Central memory CD8-positive, alpha-beta T cell (primary cell): ENCODE measurements at regions not wholly inside any gene's neighbourhood (a gene's known extent, or its start where the extent isn't known, plus 50 kb on each side); places are given as distances from the start of the nearest gene placed in this dataset.
"Not testable (repeated sequence)": the region's sequence is repeated elsewhere in the genome, so short reads cannot be mapped to it uniquely, and the experiment has no call there.

Source experiments
- ATAC-seq: fragments of 150-1000 bp; cut with Tn5 transposase; replicated peaks from 2 replicates; pipeline ENCODE4 v1.10.0; 2022; ENCODE audit warnings: mild to moderate bottlenecking, moderate FRiP score, moderate number of reproducible peaks; ENCODE audit not compliant: poor library complexity, severe bottlenecking; ENCODE audit errors: extremely low read depth
- DNase-seq, 2 donors: peaks; one replicate each; pipeline ENCODE4 v3.0.0; 2021; ENCODE audit warnings: low spot score in 2 of 2
- H3K27ac Mint-ChIP-seq: one replicate; pipeline ENCODE4 v1.8.0; 2022; ENCODE audit warnings: low read depth, mild to moderate bottlenecking, moderate library complexity, mixed read lengths
- H3K27me3 Mint-ChIP-seq: one replicate; pipeline ENCODE4 v1.8.0; 2022; ENCODE audit warnings: mixed read lengths
- H3K36me3 Mint-ChIP-seq: one replicate; pipeline ENCODE4 v1.8.0; 2022; ENCODE audit warnings: mild to moderate bottlenecking, moderate library complexity, mixed read lengths; ENCODE audit not compliant: insufficient read depth
- H3K4me1 Mint-ChIP-seq: one replicate; pipeline ENCODE4 v1.8.0; 2022; ENCODE audit warnings: mixed read lengths
- H3K4me3 Mint-ChIP-seq: one replicate; pipeline ENCODE4 v1.8.0; 2022; ENCODE audit warnings: mild to moderate bottlenecking, moderate library complexity, mixed read lengths
- H3K9me3 Mint-ChIP-seq: one replicate; pipeline ENCODE4 v1.8.0; 2022; ENCODE audit warnings: mixed read lengths

DNA sequence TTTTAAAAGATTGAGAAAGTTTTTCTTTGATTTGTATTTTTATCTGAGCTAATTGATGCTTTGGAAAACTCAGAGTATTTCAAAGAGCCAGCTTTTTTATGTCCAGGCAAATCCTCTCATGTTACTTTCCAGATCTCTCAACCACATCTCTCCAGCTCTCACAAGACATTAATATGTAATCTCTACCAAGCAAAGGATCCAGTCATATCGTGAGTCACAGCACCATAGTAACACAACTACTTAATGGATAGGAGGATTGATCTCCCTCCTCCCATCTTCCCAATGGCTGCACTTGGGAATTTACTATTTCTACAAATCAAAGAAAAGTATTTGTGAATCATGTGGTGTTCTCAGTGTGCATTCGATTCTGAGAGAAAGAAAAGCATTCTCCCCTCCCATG, 63.3 kb downstream of the POU4F1 start:
- no peak overlapping the region for H3K27ac Mint-ChIP-seq
- no peaks in the 10 kb centered on the region for H3K4me1 Mint-ChIP-seq
- DNase-seq (no peak), ATAC-seq (no peak)
- no peaks in the 10 kb centered on the region for H3K36me3 Mint-ChIP-seq
- H3K9me3 Mint-ChIP-seq: peaks cover 4% of the 10 kb centered on the region
- H3K27me3 Mint-ChIP-seq: peaks cover 24% of the 10 kb centered on the region
- no peak overlapping the region for H3K4me3 Mint-ChIP-seq

- H3K27ac Mint-ChIP-seq, H3K4me3 Mint-ChIP-seq, DNase-seq, H3K4me1 Mint-ChIP-seq, ATAC-seq, H3K36me3 Mint-ChIP-seq: not testable (repeated sequence)
- Mint-ChIP-seq H3K27me3 (peaks cover 10% of the 10 kb centered on the region), H3K9me3 (peaks cover 17% of the 10 kb centered on the region)
Measured at GRCh38 chr13:78526044-78526443, 77.3 kb downstream of the POU4F1 start.

DNA sequence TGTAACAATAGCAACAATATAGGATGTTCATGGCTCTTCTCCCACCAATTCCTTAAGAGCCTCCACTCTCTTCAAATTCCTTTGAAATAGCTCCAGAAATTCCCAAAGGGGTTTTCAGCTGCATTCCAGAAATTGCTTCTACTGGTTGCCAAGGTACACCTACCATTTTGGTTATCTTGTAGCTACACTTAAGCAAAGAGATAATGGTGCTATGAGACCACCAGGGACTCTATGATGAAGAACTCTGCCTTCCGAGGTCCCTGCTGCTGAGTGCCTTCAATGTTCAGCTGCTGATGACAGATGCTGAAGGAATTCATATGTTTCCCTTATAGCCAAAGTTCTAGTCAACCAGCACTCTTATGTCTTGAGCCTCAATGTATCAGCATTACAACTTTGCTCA, 78.4 kb downstream of the POU4F1 start:
- Mint-ChIP-seq H3K36me3 (peaks cover 1% of the 10 kb centered on the region), H3K4me3 (no peak overlapping the region), H3K9me3 (peaks cover 17% of the 10 kb centered on the region), H3K4me1 (no peaks in the 10 kb centered on the region), H3K27ac (no peak overlapping the region), H3K27me3 (peaks cover 18% of the 10 kb centered on the region)
- ATAC-seq (no peak), DNase-seq (no peak)

GRCh38 chr13:78521091-78521490, 82.3 kb downstream of the POU4F1 start:
- no peak for ATAC-seq
- Mint-ChIP-seq H3K4me3 (no peak overlapping the region), H3K9me3 (peaks cover 6% of the 10 kb centered on the region), H3K4me1 (no peaks in the 10 kb centered on the region), H3K36me3 (peaks cover 1% of the 10 kb centered on the region), H3K27me3 (peaks cover 17% of the 10 kb centered on the region), H3K27ac (no peak overlapping the region)
- no peak for DNase-seq

GRCh38 chr13:78520425-78520824, 82.9 kb downstream of the POU4F1 start:
- Mint-ChIP-seq H3K27ac (no peak overlapping the region), H3K9me3 (no peaks in the 10 kb centered on the region), H3K36me3 (peaks cover 1% of the 10 kb centered on the region), H3K27me3 (peaks cover 11% of the 10 kb centered on the region), H3K4me3 (no peak overlapping the region), H3K4me1 (no peaks in the 10 kb centered on the region)
- ATAC-seq (no peak), DNase-seq (no peak)

GRCh38 chr13:78518482-78518881, 84.9 kb downstream of the POU4F1 start:
- not testable (repeated sequence) for H3K4me3 Mint-ChIP-seq

GRCh38 chr13:78499802-78500201, 103.5 kb downstream of the POU4F1 start:
- ATAC-seq: no peak
- no peaks in the 10 kb centered on the region for H3K4me1 Mint-ChIP-seq
- DNase-seq: no peak
- peaks cover 10% of the 10 kb centered on the region for H3K9me3 Mint-ChIP-seq
- H3K4me3 Mint-ChIP-seq: no peak overlapping the region
- no peaks in the 10 kb centered on the region for H3K27me3 Mint-ChIP-seq
- no peaks in the 10 kb centered on the region for H3K36me3 Mint-ChIP-seq
- H3K27ac Mint-ChIP-seq: no peak overlapping the region

More at GRCh38 chr13:78518482-78518881, 84.9 kb downstream of the POU4F1 start:
- H3K27ac Mint-ChIP-seq, DNase-seq, H3K36me3 Mint-ChIP-seq, ATAC-seq, H3K9me3 Mint-ChIP-seq, H3K4me1 Mint-ChIP-seq: not testable (repeated sequence)
- peaks cover 11% of the 10 kb centered on the region for H3K27me3 Mint-ChIP-seq

DNA sequence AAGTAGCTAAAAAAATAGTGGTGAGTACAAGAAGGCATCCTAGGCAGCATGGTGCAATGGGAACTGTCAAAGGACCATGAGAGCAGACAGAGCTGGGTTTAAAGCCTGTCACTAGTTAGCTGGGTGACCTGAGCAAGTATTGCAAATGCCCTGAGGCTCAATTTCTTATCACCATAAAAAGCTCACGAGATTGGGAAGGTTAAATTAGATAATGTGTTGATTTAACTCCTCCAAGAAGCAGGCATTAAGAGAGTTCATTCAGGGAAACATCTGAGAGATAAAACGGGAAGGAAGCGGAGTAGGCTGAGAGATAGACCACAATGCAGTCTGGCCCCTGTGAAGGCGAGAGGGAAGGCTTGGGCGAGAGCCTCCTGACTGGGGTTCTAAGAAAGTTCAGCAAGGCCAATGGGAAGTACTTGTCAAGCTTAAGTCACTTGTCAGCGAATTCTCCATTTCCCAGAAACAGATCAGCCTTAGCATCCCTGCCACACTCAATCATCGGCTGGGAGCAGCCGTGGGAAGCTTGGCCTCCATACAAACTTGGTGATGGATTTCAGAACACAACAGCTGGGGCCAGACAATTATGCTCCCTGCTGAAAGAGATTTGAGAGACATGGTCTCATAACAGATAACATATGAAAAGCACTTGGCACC, 105.5 kb downstream of the POU4F1 start:
- Mint-ChIP-seq H3K27ac (no peak overlapping the region), H3K36me3 (no peaks in the 10 kb centered on the region), H3K4me3 (no peak overlapping the region), H3K9me3 (peaks cover 10% of the 10 kb centered on the region), H3K4me1 (no peaks in the 10 kb centered on the region), H3K27me3 (no peaks in the 10 kb centered on the region)
- ATAC-seq: no peak
- DNase-seq: no peak

DNA sequence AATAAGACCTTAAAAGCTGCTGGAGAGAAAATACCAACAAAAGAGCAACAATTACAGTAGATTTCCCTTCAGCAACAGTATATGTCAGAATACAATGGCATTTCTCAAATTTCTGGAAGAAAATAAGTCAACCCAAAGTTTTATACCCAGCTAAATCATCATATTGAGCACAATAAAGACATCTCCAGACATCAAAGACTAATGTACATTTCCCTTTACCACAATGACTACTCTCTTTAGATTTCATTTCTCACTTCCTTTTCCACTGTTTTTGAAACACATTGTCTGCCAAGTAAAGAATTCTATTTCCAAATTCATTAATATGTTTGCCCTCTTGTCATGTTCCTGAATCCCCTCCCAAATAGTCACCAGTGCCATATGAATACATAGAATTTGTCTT, 111.4 kb downstream of the POU4F1 start:
- no peak for DNase-seq
- no peak for ATAC-seq

GRCh38 chr13:78490225-78490624, 113.1 kb downstream of the POU4F1 start:
- not testable (repeated sequence) for H3K27me3 Mint-ChIP-seq, H3K9me3 Mint-ChIP-seq, DNase-seq, H3K4me1 Mint-ChIP-seq, H3K27ac Mint-ChIP-seq, ATAC-seq, H3K36me3 Mint-ChIP-seq, H3K4me3 Mint-ChIP-seq

More for the DNA sequence above, 111.4 kb downstream of the POU4F1 start:
- Mint-ChIP-seq H3K27me3 (no peaks in the 10 kb centered on the region), H3K9me3 (peaks cover 7% of the 10 kb centered on the region), H3K4me3 (no peak overlapping the region), H3K36me3 (no peaks in the 10 kb centered on the region), H3K27ac (no peak overlapping the region), H3K4me1 (no peaks in the 10 kb centered on the region)

GRCh38 chr13:78487707-78488106, 115.6 kb downstream of the POU4F1 start:
- peaks cover 7% of the 10 kb centered on the region for H3K9me3 Mint-ChIP-seq
- ATAC-seq (no peak), DNase-seq (no peak)
- H3K36me3 Mint-ChIP-seq: no peaks in the 10 kb centered on the region
- H3K4me1 Mint-ChIP-seq: no peaks in the 10 kb centered on the region
- H3K27ac Mint-ChIP-seq: no peak overlapping the region
- H3K27me3 Mint-ChIP-seq: no peaks in the 10 kb centered on the region
- H3K4me3 Mint-ChIP-seq: no peak overlapping the region

DNA sequence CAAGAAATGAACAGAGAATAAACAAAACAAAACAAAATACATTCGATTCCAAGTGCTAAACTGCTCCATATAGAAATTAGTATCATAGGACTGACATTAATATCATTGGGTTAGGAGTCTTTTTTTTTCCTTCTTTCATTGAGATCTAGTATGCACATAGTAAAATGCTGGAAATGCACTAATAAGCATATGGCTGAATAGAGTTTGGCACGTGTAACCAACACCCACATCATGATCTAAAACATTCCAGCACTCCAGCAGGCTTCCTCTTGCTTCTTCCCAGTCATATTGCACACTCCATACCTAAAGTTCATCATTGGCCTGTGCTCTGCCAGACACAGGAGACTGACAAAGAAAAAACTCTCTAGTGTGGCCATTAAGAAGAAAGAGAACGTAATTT, 117.5 kb downstream of the POU4F1 start:
- ATAC-seq: no peak
- no peaks in the 10 kb centered on the region for H3K27me3 Mint-ChIP-seq
- no peaks in the 10 kb centered on the region for H3K36me3 Mint-ChIP-seq
- no peak for DNase-seq
- no peak overlapping the region for H3K4me3 Mint-ChIP-seq
- no peaks in the 10 kb centered on the region for H3K9me3 Mint-ChIP-seq
- H3K4me1 Mint-ChIP-seq: no peaks in the 10 kb centered on the region
- no peak overlapping the region for H3K27ac Mint-ChIP-seq

DNA sequence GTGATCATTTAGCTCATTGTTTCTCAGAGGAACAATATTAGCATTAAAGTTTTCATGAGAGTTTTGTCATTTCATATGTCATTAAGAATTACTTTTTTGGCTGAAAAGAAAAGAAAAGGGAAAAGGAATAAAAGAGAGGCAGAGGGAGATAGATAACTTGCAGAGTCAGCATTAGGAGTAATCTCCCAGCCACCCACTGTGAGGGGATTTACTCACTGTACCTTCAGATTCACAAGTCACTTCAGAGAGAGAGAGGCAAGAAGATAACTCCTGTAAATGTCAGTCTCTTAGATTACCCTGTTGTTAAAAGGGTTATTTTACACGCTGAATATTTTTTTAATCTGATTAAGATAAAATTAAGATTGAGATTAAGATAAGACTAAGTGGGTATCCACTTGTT, 125.2 kb downstream of the POU4F1 start:
- H3K4me3 Mint-ChIP-seq: no peak overlapping the region
- ATAC-seq (no peak), DNase-seq (no peak)
- no peaks in the 10 kb centered on the region for H3K4me1 Mint-ChIP-seq
- no peaks in the 10 kb centered on the region for H3K9me3 Mint-ChIP-seq
- H3K36me3 Mint-ChIP-seq: no peaks in the 10 kb centered on the region
- H3K27me3 Mint-ChIP-seq: peaks cover 9% of the 10 kb centered on the region
- H3K27ac Mint-ChIP-seq: no peak overlapping the region
